Epidermal melanocyte (primary cell): ENCODE measurements at regions not wholly inside any gene's neighbourhood (a gene's known extent, or its start where the extent isn't known, plus 50 kb on each side); places are given as distances from the start of the nearest gene placed in this dataset.
A peak's percentile ranks its signal among the peaks of the same experiment; 100 is the strongest.
"Not testable (repeated sequence)": the region's sequence is repeated elsewhere in the genome, so short reads cannot be mapped to it uniquely, and the experiment has no call there.

ENCODE experiments used
- DNase-seq: peaks from one replicate; pipeline ENCODE4 v3.0.0; 2011; ENCODE audit warnings: low spot score; ENCODE audit not compliant: insufficient read length

DNA sequence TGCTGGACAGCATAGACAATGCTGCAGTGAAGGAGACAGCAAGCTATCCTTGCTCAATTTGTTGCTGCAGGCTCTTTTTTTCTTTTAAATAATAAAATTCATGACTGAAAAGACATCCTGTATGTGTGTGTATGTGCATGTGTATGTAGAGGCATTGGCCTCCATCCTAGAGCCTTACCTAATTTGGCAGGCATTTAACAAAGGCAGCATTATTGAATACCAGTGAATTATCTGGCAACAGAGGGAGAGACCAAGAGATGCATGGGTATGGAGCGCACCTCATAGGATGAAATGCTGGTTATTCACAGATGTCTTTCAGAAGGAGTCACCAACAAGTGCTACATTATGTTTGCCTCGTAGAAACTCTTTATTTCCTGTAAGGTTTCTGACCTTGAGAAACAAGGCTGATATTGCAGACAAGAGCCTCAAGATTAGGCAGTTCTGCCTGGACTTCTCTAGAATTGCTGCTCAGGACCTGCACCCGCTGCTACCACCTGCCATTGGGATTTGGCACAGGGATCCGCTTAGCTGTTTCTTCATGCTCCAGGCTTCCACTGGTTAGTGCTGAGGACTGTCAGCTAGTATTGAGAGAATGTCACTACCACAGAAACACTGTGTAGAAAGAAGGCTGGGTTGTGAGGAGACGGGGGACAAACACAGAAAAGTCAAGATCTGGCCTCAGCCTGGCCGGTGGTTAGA, 247.7 kb upstream of the RFX3 start:
- no peak for DNase-seq

DNA sequence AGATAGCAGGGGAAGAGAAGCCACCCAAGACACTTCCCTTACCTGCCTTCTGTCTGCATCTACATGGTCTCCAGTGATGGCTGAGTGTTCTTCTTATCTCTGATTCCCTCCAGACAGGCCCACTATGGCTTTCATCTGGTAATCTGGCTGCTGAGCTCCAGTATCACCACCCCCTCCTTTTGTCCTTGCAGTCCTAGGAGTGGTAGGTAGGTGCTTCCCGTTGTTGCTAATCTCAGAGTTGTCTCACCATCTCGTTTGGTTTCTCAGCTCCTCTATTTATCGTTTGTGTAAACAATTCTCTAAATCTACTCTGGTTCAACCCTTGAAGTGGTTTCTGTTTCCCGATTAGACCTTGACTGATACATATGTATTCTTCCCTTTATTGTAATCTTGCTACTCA, 243.8 kb upstream of the RFX3 start:
- DNase-seq = no peak

DNA sequence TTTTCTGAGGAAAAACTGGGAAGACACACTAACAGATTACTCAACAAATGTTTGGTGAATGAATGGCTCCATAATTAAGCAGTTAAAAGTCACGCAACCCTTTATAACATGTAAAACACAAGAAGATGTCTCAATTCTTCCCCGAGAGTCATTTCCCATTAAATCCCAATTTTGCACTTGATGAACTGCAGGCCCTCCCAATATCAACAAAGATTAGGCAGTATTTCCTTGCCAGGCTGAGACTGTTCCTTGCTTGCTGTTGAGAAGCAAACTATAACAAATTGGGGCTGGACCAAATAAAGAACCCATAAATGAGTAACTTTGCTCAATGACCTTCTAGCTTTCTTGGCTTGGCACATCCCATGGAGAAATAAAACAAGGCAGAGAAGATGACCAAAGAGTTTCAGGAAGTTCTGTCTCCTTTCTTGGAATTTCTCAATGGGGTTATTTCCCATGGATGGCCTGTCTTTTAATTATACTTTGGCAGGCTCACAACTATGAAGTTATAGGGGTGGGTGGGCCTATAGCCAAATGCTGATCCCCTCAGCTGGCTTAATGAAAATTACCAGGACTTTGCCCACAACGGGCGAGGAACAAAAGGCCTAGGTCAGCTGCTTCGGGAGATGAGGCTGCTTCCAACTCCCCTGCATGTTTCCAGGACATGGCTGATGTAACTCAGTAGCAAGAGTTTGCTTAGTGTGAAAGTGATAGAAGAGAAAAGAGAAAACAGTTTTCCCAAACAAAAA, 243.1 kb upstream of the RFX3 start:
- no peak for DNase-seq

GRCh38 chr9:3768286-3768685, 242.5 kb upstream of the RFX3 start:
- no peak for DNase-seq

GRCh38 chr9:3762076-3762475, 236.3 kb upstream of the RFX3 start:
- no peak for DNase-seq

DNA sequence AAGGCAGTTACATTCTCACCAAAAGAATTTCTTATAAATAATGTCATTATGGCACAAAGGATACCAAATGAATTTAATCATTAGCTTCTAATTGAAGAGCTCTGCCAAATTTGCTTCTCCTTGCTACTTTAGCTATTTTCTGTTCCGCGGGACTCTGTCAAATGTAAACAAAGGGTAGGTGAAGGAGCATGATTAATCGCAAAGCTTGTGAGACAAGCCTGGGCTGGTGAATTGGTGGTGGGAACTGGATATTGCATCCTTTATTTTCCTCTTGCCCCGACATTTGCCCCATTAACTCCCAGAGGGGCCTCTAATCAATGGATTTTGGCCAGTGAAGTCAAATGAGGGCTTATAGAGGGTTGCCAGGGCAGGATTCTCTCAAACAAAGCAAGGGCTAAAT, 234.2 kb upstream of the RFX3 start:
- DNase-seq = no peak

DNA sequence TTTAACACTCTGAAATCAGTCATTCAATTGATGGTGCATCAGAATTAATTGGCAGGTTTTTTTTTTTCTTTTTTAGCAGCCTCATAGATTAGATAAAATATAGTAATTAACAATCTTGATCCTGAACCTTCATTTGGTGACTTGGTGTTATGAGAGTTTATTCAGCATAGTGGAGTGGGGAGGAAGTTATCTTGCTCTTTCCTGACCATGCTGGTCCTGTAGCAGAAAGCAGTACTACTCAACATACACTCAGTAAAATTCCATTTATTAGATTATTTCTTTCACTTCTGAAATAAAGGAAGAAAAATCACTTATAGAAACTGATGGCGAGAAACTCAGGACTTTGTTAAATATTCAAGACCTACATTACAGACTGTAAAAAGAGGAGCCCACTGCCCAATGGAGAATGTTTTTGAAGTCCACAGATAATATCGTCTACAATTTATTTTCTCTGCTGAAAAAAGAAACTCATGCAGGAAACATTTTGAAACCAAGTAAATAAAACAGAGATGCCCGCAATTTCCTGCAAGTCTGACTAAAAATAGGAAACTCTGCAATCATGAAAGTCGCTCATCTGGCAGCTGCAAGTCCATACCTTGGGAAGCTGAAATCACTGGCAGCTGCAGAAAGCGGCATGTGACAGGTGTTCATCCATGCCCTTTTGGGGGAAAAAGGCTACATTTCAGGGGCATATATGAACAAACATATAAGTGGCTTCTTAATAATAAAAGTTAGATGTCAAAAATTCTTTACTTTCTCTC, 233.2 kb upstream of the RFX3 start:
- no peak for DNase-seq

GRCh38 chr9:3756071-3756470, 230.3 kb upstream of the RFX3 start:
- no peak for DNase-seq

DNA sequence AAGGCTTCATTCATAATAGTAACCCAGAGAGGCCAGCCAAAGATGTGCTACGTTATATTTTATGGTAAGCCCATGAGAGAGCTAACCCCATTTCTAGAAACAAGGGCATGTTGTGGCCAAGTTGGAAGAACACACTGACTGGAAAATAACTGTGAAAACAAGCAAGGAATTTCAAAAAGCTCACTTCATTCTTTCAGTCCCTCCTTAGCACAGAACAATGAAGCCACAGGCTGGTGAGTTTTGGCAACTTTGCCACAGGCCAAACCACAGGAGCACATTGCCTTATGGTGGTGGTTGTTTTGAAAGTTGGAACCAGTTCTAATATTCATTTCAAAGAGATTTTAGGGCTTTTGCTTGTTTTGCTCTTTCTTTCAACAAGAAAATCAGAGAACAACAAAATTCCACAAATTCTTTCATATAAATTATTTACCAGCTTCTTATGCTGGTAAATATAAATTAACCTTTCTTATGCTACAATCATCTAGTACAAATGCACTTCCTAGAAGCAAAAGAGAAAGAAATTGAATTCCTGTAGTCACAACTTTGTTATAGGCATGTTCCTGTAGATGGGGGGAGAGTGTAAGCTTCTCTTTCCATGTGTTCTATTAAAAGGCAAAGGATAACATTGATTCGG, 225.4 kb upstream of the RFX3 start:
- peak; percentile 41 for DNase-seq

- no peak for DNase-seq
Measured at GRCh38 chr9:3750321-3750720, 224.5 kb upstream of the RFX3 start.

GRCh38 chr9:3746296-3747275, 220.8 kb upstream of the RFX3 start:
- DNase-seq = no peak

DNA sequence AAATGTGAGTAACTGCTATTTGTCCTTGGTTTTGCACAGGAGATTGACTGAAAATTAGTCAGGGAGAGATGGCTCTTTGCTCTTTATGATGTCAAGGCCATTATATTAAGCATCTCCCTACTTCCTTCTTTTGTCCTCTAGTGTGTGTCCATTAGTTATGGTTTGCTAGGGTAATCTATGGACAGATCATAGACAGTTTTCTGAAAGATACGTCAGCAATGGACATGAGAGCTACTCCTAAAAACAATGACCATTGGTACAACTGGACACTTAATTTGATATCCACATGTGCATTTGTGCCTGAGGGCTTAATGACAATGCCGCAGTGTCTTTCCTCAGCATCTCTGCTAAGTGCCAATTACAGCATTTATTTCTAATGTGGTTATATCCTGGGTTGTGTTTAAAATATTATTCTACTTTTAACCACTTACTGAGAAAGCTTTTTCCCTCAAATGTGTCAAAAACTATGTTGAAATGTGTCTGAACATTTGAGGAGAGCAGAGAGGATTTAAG, 218.2 kb upstream of the RFX3 start:
- no peak for DNase-seq

GRCh38 chr9:3742586-3742985, 216.8 kb upstream of the RFX3 start:
- DNase-seq = no peak

GRCh38 chr9:3741729-3742128, 215.9 kb upstream of the RFX3 start:
- no peak for DNase-seq

- no peak for DNase-seq
Measured at GRCh38 chr9:3740690-3741419, 215.1 kb upstream of the RFX3 start.

DNA sequence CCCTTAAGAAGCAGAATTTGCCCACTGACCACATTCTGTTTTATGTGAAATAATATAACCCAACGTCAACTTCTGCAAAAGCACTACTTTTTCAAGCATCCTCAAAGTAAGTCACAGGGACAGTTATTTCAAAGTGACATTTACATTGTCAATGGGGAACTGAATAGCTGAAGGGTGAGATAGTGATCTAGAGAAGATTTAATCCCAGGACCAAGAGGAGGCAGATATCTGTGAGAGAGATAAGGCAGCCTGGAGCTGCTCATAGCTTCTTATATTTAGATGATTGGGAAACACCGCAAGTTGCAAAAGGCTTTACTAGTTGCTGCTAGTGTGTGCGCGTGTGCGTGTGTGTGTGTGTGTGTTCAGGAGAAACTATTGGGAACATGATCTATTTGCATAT, 210.4 kb upstream of the RFX3 start:
- no peak for DNase-seq

DNA sequence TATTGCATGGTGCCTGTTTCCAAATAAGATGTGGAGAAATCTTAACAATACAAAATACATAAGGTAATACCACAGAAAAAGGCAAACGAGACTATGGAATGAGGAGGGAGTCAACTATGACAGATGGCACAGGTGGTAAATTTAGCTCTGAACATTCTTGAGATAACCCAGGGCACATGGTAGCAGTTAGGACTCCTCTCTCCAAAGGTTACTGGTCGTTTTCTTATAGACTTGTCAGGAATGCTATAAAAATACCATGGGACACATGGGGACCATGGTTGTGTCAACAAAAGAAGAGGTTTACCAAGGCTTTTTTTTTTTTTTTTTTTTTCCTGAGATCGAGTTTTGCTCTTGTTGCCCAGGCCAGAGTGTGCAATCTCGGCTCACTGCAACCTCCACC, 209.4 kb upstream of the RFX3 start:
- no peak for DNase-seq

DNA sequence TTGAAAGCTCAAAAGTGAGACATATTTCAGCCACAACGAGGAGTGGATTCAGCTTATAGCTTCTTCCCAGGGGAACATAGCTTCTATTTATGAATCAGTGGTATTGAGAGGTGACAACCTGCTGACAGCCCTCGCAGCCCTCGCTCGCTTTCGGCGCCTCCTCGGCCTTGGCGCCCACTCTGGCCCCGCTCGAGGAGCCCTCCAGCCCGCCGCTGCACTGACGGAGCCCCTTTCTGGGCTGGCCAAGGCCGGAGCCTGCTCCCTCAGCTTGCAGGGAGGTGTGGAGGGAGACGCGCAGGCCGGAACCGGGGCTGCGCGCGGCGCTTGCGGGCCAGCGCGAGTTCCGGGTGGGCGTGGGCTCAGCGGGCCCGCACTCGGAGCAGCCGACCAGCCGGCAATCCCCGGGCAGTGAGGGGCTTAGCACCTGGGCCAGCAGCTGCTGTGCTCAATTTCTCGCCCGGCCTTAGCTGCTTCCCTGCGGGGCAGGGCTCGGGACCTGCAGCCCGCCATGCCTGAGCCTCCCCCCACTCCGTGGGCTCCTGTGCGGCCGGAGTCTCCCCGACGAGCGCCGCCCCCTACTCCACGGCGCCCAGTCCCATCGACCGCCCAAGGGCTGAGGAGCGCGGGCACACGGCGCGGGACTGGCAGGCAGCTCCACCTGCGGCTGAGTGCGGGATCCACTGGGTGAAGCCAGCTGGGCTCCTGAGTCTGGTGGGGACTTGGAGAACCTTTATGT, 207.9 kb upstream of the RFX3 start:
- DNase-seq = not testable (repeated sequence)

DNA sequence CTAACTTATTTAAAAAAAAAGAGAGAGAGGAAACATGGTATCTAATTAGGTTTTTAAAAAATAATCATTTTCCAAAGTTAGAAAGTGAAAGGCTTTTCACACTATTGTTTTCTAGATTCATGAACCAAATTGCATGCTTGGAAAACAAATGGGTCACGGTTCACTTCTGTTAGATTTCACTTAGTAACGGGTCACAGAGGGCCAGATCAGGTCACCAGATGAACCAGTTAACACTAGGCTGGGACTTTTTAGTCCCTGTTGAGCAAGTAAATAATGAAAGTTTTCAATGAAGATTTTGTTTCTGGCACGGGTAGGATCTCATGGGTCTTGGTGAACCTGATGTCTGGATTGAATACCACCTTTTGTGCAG, 207.2 kb upstream of the RFX3 start:
- DNase-seq = no peak
